Adipocyte (in vitro differentiated cells): ENCODE measurements at regions not wholly inside any gene's neighbourhood (a gene's known extent, or its start where the extent isn't known, plus 50 kb on each side); places are given as distances from the start of the nearest gene placed in this dataset.

ENCODE experiments used
- DNase-seq: peaks from one replicate; pipeline ENCODE4 v3.0.0-alpha.2; 2015; ENCODE audit warnings: low read depth
- H3K27me3 ChIP-seq: replicated peaks from 2 replicates; pipeline ENCODE4 v1.7.0; 2013; ENCODE audit warnings: mild to moderate bottlenecking, low read length, moderate library complexity; ENCODE audit not compliant: control insufficient read depth, insufficient read depth
- H3K36me3 ChIP-seq: 2 replicates; pipeline ENCODE4 v1.7.0; 2013; ENCODE audit warnings: low read length, mild to moderate bottlenecking, moderate library complexity; ENCODE audit not compliant: control insufficient read depth, insufficient read depth, severe bottlenecking
- H3K4me1 ChIP-seq: 2 replicates; pipeline ENCODE4 v1.7.0; 2013; ENCODE audit warnings: mild to moderate bottlenecking, low read length, moderate library complexity; ENCODE audit not compliant: control insufficient read depth, insufficient read depth
- H3K4me3 ChIP-seq: 2 replicates; pipeline ENCODE4 v1.7.0; 2013; ENCODE audit warnings: mild to moderate bottlenecking, low read length, moderate library complexity
- H3K9ac ChIP-seq: 2 replicates; pipeline ENCODE4 v1.7.0; 2013; ENCODE audit warnings: mild to moderate bottlenecking, low read length, moderate library complexity
- H3K9me3 ChIP-seq: 2 replicates; pipeline ENCODE4 v1.7.0; 2013; ENCODE audit warnings: mild to moderate bottlenecking, low read length, moderate library complexity; ENCODE audit not compliant: control insufficient read depth

DNA sequence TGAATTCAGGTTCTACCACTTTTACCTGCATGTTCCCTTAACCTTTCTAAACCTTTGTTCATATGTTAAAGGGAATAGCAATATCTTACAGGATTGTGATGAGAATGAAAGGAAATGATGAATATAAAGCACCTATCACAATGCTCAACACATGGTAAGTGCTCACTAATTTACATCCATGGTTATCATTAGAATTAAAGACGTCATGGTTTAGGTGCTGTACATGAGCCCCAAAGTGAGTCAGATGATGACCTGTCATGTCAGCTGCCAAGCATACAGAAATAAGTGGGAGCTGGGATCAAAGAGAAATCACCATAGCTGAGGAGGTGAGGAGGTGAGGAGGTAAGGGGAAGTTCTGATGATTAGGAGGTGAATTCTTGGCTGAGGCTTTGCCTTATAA lies 135.9 kb upstream of the ATP2B1 start:
- Histone ChIP-seq H3K9ac (no peak overlapping the region), H3K9me3 (no peaks in the 10 kb centered on the region), H3K4me3 (no peak overlapping the region), H3K27me3 (no peaks in the 10 kb centered on the region), H3K4me1 (peaks cover 3% of the 10 kb centered on the region), H3K36me3 (no peaks in the 10 kb centered on the region)
- DNase-seq, result no peak

DNA sequence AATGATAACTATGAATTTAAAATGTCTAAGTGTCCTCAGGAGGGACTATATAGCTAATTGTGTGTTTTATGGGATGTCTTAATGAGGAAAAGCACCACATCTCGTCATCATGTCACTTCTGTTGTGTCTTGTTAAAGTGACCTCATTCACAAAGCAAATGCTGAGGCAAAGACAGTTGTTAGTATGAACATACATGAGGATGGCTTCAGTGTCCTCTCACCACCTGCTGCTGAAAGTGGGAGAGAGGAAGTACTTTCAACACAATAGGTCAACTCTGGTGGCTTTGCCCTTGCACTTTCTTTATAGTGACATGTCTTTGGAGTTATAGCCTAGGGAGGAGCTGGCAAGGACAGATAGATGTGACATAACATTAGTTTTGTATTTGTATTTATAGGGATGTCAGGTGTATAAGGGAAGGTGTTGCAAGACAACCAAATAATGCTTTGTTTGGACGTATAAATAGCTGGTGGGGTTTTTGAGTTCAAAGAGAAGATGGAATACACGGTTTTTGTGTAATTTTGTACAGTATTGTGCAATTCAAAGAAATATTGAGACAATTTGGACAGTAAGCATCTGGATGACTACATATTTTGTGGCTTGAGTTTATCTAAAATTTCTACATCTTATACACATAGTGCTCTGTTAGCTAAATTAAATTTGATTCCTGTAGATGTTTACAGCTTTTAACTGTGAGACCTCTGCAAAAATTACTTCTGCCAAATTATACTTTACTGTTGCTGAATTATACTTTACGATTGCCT lies 131.7 kb upstream of the ATP2B1 start:
- DNase-seq, result peak; percentile 70
- no peaks in the 10 kb centered on the region for H3K27me3 ChIP-seq

DNA sequence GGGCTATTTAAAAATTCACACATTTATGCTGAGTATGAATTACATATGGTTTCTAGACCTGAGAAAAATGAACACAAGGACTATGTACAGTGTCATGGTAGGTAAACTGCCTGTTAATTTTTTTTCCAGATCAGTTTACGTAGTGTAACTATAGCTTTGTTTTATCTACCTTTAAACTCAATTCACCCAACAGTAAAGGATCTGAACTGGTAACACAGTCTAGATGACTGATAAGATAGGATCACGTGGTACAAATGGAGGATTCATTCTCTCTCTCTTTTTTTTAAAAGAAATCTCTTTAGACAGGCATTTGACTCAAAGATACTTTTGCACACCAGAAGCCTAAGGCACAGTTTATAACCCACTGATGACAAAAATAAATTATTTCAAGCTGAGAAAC lies 130.8 kb upstream of the ATP2B1 start:
- no peaks in the 10 kb centered on the region for H3K9me3 ChIP-seq
- no peak overlapping the region for H3K4me3 ChIP-seq
- no peak overlapping the region for H3K9ac ChIP-seq
- peaks cover 3% of the 10 kb centered on the region for H3K4me1 ChIP-seq
- H3K36me3 ChIP-seq, result no peaks in the 10 kb centered on the region
- H3K27me3 ChIP-seq, result no peaks in the 10 kb centered on the region
- no peak for DNase-seq

More for the DNA sequence above, 131.7 kb upstream of the ATP2B1 start:
- Histone ChIP-seq H3K4me3 (no peak overlapping the region), H3K36me3 (no peaks in the 10 kb centered on the region), H3K9ac (no peak overlapping the region), H3K9me3 (no peaks in the 10 kb centered on the region), H3K4me1 (peaks cover 3% of the 10 kb centered on the region)

DNA sequence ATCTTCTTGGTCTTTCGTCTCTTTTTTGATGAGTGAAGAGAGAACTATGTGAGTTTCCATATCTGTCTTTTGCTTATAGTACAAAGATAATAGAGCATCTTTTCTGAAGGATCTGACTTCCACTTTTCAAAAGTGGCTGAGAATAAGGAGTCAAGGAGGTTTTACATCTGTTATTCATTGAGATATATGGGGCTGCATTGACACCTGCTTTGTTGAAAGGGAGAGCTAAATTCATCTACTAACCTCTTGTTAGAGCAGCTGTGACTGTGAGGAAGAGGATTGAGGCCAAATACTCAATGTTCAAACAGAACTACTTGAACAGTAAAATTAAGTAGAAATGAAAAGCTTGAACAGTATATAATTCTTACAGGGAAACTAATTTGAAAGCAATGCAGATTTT lies 130.2 kb upstream of the ATP2B1 start:
- H3K9ac ChIP-seq, result no peak overlapping the region

DNA sequence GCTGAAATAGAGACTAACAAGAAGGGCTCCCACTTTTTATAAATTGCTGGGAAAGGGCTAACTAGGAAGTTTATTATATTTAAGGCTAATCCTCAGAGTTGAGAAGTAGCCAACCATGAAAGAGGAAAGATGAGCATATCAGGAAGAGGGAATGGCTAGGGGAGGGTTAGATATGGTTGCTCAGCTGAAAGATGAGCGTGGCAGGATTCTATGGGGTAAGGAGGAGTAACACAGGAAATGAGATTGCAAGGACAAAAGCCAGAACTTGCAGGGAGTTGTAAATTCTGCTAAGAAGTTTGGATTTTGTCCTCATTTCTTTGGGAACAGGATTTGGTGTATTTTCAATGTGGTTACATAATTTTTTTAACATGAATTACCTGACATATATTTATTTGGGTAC lies 127.4 kb upstream of the ATP2B1 start:
- Histone ChIP-seq H3K9me3 (no peaks in the 10 kb centered on the region), H3K27me3 (no peaks in the 10 kb centered on the region), H3K4me1 (peaks cover 9% of the 10 kb centered on the region), H3K4me3 (no peak overlapping the region), H3K9ac (no peak overlapping the region), H3K36me3 (no peaks in the 10 kb centered on the region)
- DNase-seq, result no peak

More for the DNA sequence above, 130.2 kb upstream of the ATP2B1 start:
- no peaks in the 10 kb centered on the region for H3K27me3 ChIP-seq
- H3K4me3 ChIP-seq, result no peak overlapping the region
- no peak for DNase-seq
- H3K9me3 ChIP-seq, result no peaks in the 10 kb centered on the region
- no peaks in the 10 kb centered on the region for H3K36me3 ChIP-seq
- peaks cover 3% of the 10 kb centered on the region for H3K4me1 ChIP-seq

DNA sequence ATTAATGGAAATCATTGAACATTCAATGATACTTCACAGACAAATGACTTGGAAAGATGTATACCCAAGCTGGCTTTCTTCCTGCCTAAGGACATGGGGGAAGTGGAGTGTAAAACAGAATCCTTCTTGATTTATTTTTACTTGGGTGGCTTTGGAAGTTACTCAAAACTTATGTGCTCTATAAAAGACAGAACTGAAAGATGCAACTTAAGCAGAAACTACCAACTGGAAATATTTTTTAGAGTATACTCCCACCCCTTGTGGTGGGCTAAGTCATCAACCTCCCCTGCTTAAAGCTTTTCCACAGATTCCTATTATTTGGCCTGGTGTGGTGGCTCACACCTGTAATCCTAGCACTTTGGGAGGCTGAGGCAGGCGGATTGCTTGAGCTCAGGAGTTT lies 126.0 kb upstream of the ATP2B1 start:
- no peak overlapping the region for H3K9ac ChIP-seq
- H3K4me3 ChIP-seq, result no peak overlapping the region
- no peaks in the 10 kb centered on the region for H3K36me3 ChIP-seq
- no peaks in the 10 kb centered on the region for H3K9me3 ChIP-seq
- H3K27me3 ChIP-seq, result no peaks in the 10 kb centered on the region
- peaks cover 6% of the 10 kb centered on the region for H3K4me1 ChIP-seq
- no peak for DNase-seq

DNA sequence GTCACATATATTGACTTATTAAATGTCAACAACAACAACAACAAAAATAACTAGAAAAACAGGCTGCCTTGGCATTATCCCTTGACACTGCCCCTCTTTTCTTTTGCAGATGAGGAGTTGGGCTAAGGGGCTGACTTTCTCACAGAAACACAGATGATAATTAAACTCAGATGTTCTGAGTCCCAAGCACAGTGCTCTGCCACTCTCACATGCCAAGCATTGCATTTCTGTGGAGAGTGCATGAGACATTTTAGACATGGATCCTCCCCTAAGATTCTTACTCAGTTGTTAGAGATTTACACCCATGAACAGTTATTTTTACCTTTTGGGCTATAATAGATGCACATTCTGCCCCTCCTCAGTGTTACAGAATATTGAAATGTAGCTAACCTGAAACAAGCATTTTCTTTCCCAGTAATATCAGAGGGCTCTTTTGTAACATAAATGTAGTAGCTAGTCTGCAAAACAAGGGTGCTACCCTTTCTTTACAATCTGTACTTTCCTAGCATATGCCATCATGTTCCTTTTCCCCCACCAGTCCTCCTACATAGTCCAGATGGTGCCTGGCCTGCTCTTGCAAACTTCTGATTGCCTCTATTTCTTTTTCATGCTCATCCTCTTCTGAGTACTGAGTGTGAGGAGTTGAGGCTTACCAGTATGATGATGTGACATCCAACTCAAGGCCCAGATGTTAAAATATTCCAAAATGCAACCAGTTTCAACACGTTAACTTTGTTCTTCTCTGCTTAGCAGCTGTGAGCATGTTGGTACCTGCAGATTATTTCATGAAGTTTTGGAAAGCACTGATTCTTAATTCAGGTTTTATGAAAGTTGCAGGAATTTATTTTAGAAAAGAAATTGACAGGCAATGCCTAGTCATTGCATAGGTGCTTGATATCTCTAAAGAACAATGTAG lies 125.0 kb upstream of the ATP2B1 start:
- peak; percentile 86 for DNase-seq
- Histone ChIP-seq H3K9ac (no peak overlapping the region), H3K9me3 (no peaks in the 10 kb centered on the region), H3K27me3 (no peaks in the 10 kb centered on the region), H3K36me3 (no peaks in the 10 kb centered on the region), H3K4me3 (no peak overlapping the region), H3K4me1 (peaks cover 6% of the 10 kb centered on the region)

DNA sequence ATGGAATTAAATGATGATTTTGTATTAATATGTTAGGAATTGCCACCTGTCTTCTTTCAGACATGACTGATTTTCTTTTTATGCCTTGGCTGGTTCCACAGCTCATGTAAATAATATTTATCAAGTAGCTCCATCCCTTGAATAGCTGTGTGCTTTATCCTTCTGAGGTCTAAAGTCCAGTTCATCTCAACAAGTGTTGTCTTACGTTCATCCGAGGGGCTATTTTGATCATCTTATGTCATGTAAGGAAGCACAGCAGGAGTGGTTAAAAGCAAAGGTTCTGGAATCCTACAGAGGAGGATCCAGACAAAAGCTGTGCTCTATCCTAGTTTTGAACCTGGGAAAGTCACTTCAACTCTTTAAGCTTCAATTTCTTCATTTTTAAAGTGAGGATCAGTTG lies 123.7 kb upstream of the ATP2B1 start:
- Histone ChIP-seq H3K9me3 (no peaks in the 10 kb centered on the region), H3K4me1 (peaks cover 6% of the 10 kb centered on the region), H3K36me3 (no peaks in the 10 kb centered on the region), H3K27me3 (no peaks in the 10 kb centered on the region), H3K9ac (no peak overlapping the region), H3K4me3 (no peak overlapping the region)
- DNase-seq, result no peak

DNA sequence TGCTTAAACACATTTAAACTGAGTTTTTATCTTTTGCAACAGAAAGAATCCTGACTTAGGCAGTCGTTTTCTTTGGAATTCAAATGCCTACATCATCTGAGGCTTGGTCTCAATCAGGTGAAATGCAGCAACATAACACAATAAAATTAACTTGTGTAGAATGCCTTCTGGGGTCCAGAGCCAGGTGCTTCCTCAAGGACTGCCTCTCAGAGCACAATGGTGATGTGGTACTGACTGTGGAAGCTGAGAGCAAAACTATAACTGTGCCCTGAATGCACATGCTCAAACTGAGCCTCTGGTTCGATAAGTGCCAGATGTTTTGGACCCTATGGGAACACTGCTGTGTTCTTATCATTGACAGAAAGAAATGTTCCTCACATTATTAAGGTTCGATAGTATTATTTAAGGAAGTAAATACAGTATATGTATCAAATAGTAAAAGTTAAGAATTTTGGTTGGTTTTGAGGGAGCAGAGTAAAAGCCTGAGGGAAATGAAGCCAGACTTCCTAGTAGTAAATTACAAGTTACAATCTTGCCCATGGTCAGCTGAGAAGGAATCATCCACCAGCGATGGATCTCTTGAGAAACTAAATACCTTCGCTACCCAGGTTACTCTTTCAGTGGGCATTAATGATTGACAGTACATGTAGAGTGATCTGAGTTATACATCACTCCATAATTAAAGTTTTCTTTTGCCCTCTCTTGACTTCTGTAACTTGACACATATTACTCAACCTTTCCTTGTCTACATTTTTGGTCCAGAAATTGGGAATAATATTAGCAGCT lies 122.9 kb upstream of the ATP2B1 start:
- DNase-seq, result peak; percentile 11
- Histone ChIP-seq H3K9me3 (no peaks in the 10 kb centered on the region), H3K27me3 (no peaks in the 10 kb centered on the region), H3K4me1 (peaks cover 6% of the 10 kb centered on the region), H3K9ac (no peak overlapping the region), H3K36me3 (no peaks in the 10 kb centered on the region), H3K4me3 (no peak overlapping the region)

DNA sequence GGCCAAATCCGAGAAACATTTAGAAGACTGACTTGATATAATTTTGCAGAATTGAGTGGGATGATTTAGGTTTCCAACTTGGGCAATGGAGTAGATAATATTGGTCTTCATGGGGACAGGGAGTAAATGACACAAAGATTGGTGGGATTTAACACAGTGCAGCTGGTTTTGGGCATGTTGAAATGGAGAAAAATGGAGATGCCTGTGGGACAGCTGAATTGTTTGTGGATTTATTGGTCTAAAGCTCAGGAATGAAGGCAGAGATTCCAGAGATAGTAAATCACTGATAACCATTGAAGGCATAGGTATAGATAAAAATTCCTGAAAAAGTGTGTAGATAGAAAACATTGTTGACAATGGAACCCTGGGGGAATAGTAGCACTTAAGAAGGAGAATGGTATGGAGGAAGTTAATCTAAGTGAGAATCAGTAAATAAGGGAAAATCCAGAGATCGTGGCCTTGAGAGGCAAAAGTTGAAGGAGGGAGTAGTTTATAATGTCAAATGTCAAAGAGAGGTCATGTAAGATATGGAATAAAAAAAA lies 120.9 kb upstream of the ATP2B1 start:
- H3K9me3 ChIP-seq, result no peaks in the 10 kb centered on the region
- H3K36me3 ChIP-seq, result no peaks in the 10 kb centered on the region
- no peaks in the 10 kb centered on the region for H3K27me3 ChIP-seq
- H3K9ac ChIP-seq, result no peak overlapping the region
- no peak for DNase-seq
- H3K4me1 ChIP-seq, result peaks cover 6% of the 10 kb centered on the region
- no peak overlapping the region for H3K4me3 ChIP-seq

DNA sequence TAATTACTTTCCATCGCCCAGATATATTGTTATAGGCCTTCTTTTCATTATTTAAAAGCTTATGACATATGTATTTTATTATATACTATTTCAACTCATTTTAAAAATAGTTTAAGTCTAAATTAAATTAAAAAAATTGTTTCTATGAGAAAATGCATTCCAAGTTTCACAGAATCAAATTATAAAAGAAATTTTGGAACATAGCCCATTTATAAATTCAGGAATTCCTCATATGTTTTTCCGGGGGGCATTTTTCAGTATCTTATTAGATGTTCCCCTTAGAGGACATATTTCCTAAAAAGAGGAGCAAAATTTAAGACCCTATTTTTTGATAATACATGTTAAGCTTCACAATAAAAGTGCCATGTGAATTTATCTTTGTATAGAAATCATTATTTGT lies 119.9 kb upstream of the ATP2B1 start:
- Histone ChIP-seq H3K4me1 (peaks cover 5% of the 10 kb centered on the region), H3K4me3 (no peak overlapping the region), H3K27me3 (no peaks in the 10 kb centered on the region), H3K9ac (no peak overlapping the region), H3K9me3 (no peaks in the 10 kb centered on the region), H3K36me3 (no peaks in the 10 kb centered on the region)
- no peak for DNase-seq
